DOHH2 (cell line): ENCODE measurements at regions not wholly inside any gene's neighbourhood (a gene's known extent, or its start where the extent isn't known, plus 50 kb on each side); places are given as distances from the start of the nearest gene placed in this dataset.

ENCODE experiments used
- H3F3A ChIP-seq: fragments of 200-600 bp; sonication (generic), shearing (Covaris generic); 2 replicates; pipeline ENCODE4 v1.6.0; 2016; ENCODE audit warnings: antibody characterized with exemption, mild to moderate bottlenecking; ENCODE audit not compliant: control insufficient read depth, insufficient read depth
- H3K27ac ChIP-seq: fragments of 200-600 bp; sonication (generic); 2 replicates; pipeline ENCODE4 v1.5.1; 2014; ENCODE audit warnings: low read depth, mild to moderate bottlenecking, low read length, moderate library complexity
- H3K27me3 ChIP-seq: fragments of 200-600 bp; sonication (generic); 2 replicates; pipeline ENCODE4 v1.6.1; 2014; ENCODE audit warnings: mild to moderate bottlenecking, low read length, mixed read lengths; ENCODE audit not compliant: control insufficient read depth
- H3K36me3 ChIP-seq: fragments of 200-600 bp; sonication (generic); 2 replicates; pipeline ENCODE4 v1.6.1; 2014; ENCODE audit warnings: mild to moderate bottlenecking, low read length, moderate library complexity, mixed read lengths; ENCODE audit not compliant: control insufficient read depth
- H3K4me1 ChIP-seq: fragments of 200-600 bp; sonication (generic); 2 replicates; pipeline ENCODE4 v1.6.1; 2014; ENCODE audit warnings: mild to moderate bottlenecking, low read length, mixed read lengths; ENCODE audit not compliant: control insufficient read depth
- H3K4me2 ChIP-seq: fragments of 200-600 bp; sonication (generic); 2 replicates; pipeline ENCODE4 v1.6.0; 2014; ENCODE audit warnings: mild to moderate bottlenecking, low read length, moderate library complexity
- H3K4me3 ChIP-seq: fragments of 200-600 bp; sonication (generic); 2 replicates; pipeline ENCODE4 v1.5.1; 2014; ENCODE audit warnings: mild to moderate bottlenecking, low read length, mixed read lengths
- H3K79me2 ChIP-seq: fragments of 200-600 bp; sonication (generic); 2 replicates; pipeline ENCODE4 v1.6.1; 2014; ENCODE audit warnings: mild to moderate bottlenecking, low read length, mixed read lengths; ENCODE audit not compliant: control insufficient read depth
- H3K9me2 ChIP-seq: fragments of 200-600 bp; sonication (generic); replicated peaks from 2 replicates; pipeline ENCODE4 v1.6.1; 2014; ENCODE audit warnings: mild to moderate bottlenecking, low read length, mixed read lengths; ENCODE audit not compliant: control insufficient read depth
- H3K9me3 ChIP-seq: fragments of 200-600 bp; sonication (generic); 2 replicates; pipeline ENCODE4 v1.6.1; 2014; ENCODE audit warnings: antibody characterized with exemption, low read length, mixed read lengths; ENCODE audit not compliant: control insufficient read depth, insufficient read depth
- H4K20me1 ChIP-seq: fragments of 200-600 bp; sonication (generic); 2 replicates; pipeline ENCODE4 v1.6.0; 2014; ENCODE audit warnings: low read depth, mild to moderate bottlenecking, antibody characterized with exemption, low read length, moderate library complexity; ENCODE audit not compliant: control insufficient read depth, insufficient read depth
- EZH2phosphoT487 ChIP-seq: fragments of 200-600 bp; sonication (generic); IDR thresholded peaks from 2 replicates; pipeline ENCODE4 v1.6.1; 2017; ENCODE audit warnings: borderline replicate concordance, mild to moderate bottlenecking, antibody characterized with exemption, low read length, moderate library complexity, mixed read lengths
- TF ChIP-seq, protein P1 (sequence below): fragments of 200-600 bp; sonication (generic); IDR thresholded peaks from one replicate; pipeline ENCODE4 v1.5.1; 2014; ENCODE audit warnings: antibody characterized with exemption, mild to moderate bottlenecking, low read depth, low read length; ENCODE audit not compliant: poor library complexity, severe bottlenecking

DNA sequence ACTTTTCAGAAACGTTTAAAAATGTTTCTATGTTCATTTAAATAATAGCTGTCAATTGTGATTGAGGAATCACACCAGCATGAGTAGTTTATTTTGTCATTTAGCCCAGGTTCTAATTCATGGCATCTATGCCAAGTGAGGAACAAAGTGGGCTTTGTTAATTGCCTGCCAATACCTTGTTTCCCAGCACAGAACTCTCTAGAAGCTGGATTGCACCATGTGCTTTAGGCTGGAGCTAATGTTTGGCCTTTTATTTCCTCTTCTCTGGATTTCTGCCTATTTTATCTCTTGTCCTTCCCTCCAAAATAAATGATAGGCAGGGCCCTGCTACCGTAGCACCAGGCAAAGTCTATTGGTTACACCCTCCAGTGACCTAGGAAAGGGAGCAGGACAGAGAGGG is 109.9 kb upstream of the ITGB1 start:
- H3F3A ChIP-seq, result no peaks in the 10 kb centered on the region
- H3K9me2 ChIP-seq, result no peaks in the 10 kb centered on the region
- H3K4me2 ChIP-seq, result no peak overlapping the region
- H3K4me1 ChIP-seq, result no peaks in the 10 kb centered on the region; the same call in 1 of the 2 replicates
- H3K36me3 ChIP-seq, result no peaks in the 10 kb centered on the region
- H3K9me3 ChIP-seq, result no peaks in the 10 kb centered on the region
- no peaks in the 10 kb centered on the region for H3K27me3 ChIP-seq
- TF ChIP-seq, protein P1, sequence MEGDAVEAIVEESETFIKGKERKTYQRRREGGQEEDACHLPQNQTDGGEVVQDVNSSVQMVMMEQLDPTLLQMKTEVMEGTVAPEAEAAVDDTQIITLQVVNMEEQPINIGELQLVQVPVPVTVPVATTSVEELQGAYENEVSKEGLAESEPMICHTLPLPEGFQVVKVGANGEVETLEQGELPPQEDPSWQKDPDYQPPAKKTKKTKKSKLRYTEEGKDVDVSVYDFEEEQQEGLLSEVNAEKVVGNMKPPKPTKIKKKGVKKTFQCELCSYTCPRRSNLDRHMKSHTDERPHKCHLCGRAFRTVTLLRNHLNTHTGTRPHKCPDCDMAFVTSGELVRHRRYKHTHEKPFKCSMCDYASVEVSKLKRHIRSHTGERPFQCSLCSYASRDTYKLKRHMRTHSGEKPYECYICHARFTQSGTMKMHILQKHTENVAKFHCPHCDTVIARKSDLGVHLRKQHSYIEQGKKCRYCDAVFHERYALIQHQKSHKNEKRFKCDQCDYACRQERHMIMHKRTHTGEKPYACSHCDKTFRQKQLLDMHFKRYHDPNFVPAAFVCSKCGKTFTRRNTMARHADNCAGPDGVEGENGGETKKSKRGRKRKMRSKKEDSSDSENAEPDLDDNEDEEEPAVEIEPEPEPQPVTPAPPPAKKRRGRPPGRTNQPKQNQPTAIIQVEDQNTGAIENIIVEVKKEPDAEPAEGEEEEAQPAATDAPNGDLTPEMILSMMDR, result no peak
- TF ChIP-seq EZH2phosphoT487, result no peak
- H3K4me3 ChIP-seq, result no peak overlapping the region
- no peaks in the 10 kb centered on the region for H4K20me1 ChIP-seq
- no peak overlapping the region for H3K27ac ChIP-seq
- H3K79me2 ChIP-seq, result no peaks in the 10 kb centered on the region

DNA sequence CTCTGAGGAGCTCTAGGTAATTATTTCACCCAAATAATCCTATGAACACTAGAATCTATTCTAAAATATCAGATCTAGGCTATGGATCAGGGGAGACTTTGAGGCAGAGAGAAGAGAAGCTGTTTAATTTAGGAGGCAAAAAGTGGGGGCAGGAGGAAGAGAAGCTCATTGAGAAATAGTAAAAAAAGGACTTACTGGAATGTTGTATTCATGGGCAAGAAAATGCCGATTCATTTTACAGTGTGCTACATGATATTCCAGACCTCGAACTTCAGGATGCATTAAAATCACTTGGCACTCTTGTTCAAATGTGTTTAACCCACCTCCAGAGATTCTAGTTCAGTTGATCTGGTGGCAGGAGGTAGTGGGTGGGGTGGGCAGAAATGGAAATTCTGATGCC is 109.5 kb upstream of the ITGB1 start:
- Histone ChIP-seq H3K9me2 (no peaks in the 10 kb centered on the region), H3K4me1 (no peaks in the 10 kb centered on the region; the same call in 1 of the 2 replicates), H4K20me1 (no peaks in the 10 kb centered on the region), H3K36me3 (no peaks in the 10 kb centered on the region), H3K9me3 (no peaks in the 10 kb centered on the region), H3K4me2 (no peak overlapping the region), H3F3A (no peaks in the 10 kb centered on the region), H3K79me2 (no peaks in the 10 kb centered on the region), H3K27me3 (no peaks in the 10 kb centered on the region), H3K27ac (no peak overlapping the region), H3K4me3 (no peak overlapping the region)
- no peak for TF ChIP-seq EZH2phosphoT487
- TF ChIP-seq, protein P1, result no peak

DNA sequence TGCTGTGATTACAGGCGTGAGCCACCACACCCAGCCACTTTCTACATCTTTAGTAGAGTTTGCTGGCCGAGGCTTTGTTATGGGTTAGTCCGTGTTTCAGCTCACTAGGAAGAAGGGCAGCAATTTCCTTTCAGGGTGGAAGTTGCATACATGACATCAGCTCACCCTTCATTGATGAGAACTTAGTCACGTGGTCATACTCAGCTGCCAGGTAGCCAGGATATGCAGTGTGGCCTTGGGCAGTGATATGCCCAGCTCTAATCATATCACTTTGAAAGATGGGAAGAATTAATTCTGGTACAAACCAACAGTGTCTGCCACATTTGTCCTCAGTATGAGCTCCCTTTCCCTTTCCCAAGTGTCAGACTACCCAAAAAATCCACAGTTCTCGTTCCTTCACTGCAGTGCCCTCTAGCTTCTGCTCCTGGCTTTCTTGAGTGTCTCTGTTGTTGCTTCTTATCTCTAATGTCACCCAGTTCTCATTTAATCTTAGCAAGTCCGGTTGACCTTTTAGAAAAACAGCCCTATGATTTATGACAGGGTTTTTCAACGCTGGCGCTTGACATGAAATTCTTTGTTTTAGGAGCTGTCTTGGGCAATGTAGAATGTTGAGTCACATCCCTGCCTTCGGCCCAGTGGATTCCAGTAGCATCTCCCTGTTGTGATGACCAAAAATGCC is 108.7 kb upstream of the ITGB1 start:
- Histone ChIP-seq H3K4me3 (no peak overlapping the region), H3K4me1 (no peaks in the 10 kb centered on the region; the same call in 1 of the 2 replicates), H3K4me2 (no peak overlapping the region), H4K20me1 (no peaks in the 10 kb centered on the region), H3K79me2 (no peaks in the 10 kb centered on the region), H3K9me3 (no peaks in the 10 kb centered on the region), H3K27me3 (no peaks in the 10 kb centered on the region), H3K36me3 (no peaks in the 10 kb centered on the region), H3K9me2 (no peaks in the 10 kb centered on the region), H3K27ac (no peak overlapping the region), H3F3A (no peaks in the 10 kb centered on the region)
- TF ChIP-seq EZH2phosphoT487, result no peak
- TF ChIP-seq, protein P1, result no peak
